Left lung (tissue), 4 donors: ENCODE measurements at regions not wholly inside any gene's neighbourhood (a gene's known extent, or its start where the extent isn't known, plus 50 kb on each side); places are given as distances from the start of the nearest gene placed in this dataset.

Experiments
- ATAC-seq: fragments of 200-7000 bp; cut with Tn5 transposase; one replicate; pipeline ENCODE4 v1.9.1; 2020; ENCODE audit warnings: moderate library complexity
- DNase-seq, 4 donors: peaks; one replicate each; pipeline ENCODE4 v3.0.0-alpha.2; 2013 to 2020
- H3K27ac ChIP-seq, 2 donors: fragments of 200-600 bp; sonication (generic) in 1 of 2; one replicate each; pipeline versions ENCODE4 v1.5.0 to v1.8.0; 2020 to 2021
- H3K27me3 ChIP-seq, 2 donors: fragments of 200-600 bp; sonication (generic) in 1 of 2; one replicate each; pipeline versions ENCODE4 v1.5.0 to v1.8.0; 2020 to 2021
- H3K36me3 ChIP-seq, 2 donors: fragments of 200-600 bp; sonication (generic) in 1 of 2; one replicate each; pipeline versions ENCODE4 v1.5.0 to v1.8.0; 2020 to 2021
- H3K4me1 ChIP-seq, 2 donors: fragments of 200-600 bp; one replicate each; pipeline ENCODE4 v1.8.0; 2021
- H3K4me3 ChIP-seq, 2 donors: fragments of 200-600 bp; sonication (generic) in 1 of 2; one replicate each; pipeline versions ENCODE4 v1.5.0 to v1.8.0; 2020 to 2021; ENCODE audit warnings: mild to moderate bottlenecking in 1 of 2
- H3K9me3 ChIP-seq, 2 donors: fragments of 200-600 bp; sonication (generic) in 1 of 2; one replicate each; pipeline versions ENCODE4 v1.5.0 to v1.8.0; 2020 to 2021
- CTCF ChIP-seq, 2 donors: fragments of 200-600 bp; sonication (generic) in 1 of 2; IDR thresholded peaks; one replicate each; pipeline versions ENCODE4 v1.5.0 to v1.8.0; 2021; ENCODE audit warnings: antibody characterized with exemption in 2 of 2
- intact Hi-C, 2 donors: fragments of 100-400 bp; cut with DNase I; formaldehyde crosslinking; loops; one replicate each; pipeline versions ENCODE4 v1.11.2 to v1.14.2; 2022
- donor health status: DM: no; HTN: yes; CAD: no.
- donor health status: DM: no; HTN: no; CAD: no.

GRCh38 chr4:129246910-129247461 lies 151.0 kb downstream of the C4orf33 start:
- Histone ChIP-seq H3K27me3 (no peaks in the 10 kb centered on the region), H3K9me3 (no peaks in the 10 kb centered on the region), H3K27ac (no peak overlapping the region), H3K4me3 (no peak overlapping the region), H3K36me3 (no peaks in the 10 kb centered on the region), H3K4me1 (no peaks in the 10 kb centered on the region)
- intact Hi-C loops: no loop called here
- TF ChIP-seq CTCF (IDR thresholded peaks at IDR 0.05): no peak
- no peak for DNase-seq
- no peak for ATAC-seq

GRCh38 chr4:129248621-129249020 lies 152.7 kb downstream of the C4orf33 start:
- no peaks in the 10 kb centered on the region for H3K9me3 ChIP-seq
- no peak for TF ChIP-seq CTCF (IDR thresholded peaks at IDR 0.05)
- no peak overlapping the region for H3K27ac ChIP-seq
- H3K4me1 ChIP-seq: no peaks in the 10 kb centered on the region
- no peak for DNase-seq
- H3K36me3 ChIP-seq: no peaks in the 10 kb centered on the region
- intact Hi-C loops: no loop called here
- H3K27me3 ChIP-seq: no peaks in the 10 kb centered on the region
- H3K4me3 ChIP-seq: no peak overlapping the region
- ATAC-seq: no peak

- Histone ChIP-seq H3K4me3 (no peak overlapping the region), H3K9me3 (no peaks in the 10 kb centered on the region), H3K27me3 (no peaks in the 10 kb centered on the region), H3K36me3 (no peaks in the 10 kb centered on the region), H3K27ac (no peak overlapping the region), H3K4me1 (no peaks in the 10 kb centered on the region)
- no peak for TF ChIP-seq CTCF (IDR thresholded peaks at IDR 0.05)
- intact Hi-C loops: no loop called here
- no peak for ATAC-seq
- no peak for DNase-seq
Observed at GRCh38 chr4:129254126-129254525, 158.2 kb downstream of the C4orf33 start.

GRCh38 chr4:129254526-129254925 lies 158.6 kb downstream of the C4orf33 start:
- no peaks in the 10 kb centered on the region for H3K27me3 ChIP-seq
- H3K27ac ChIP-seq: no peak overlapping the region
- H3K4me3 ChIP-seq: no peak overlapping the region
- DNase-seq (no peak), ATAC-seq (no peak)
- TF ChIP-seq CTCF (IDR thresholded peaks at IDR 0.05): no peak
- no peaks in the 10 kb centered on the region for H3K9me3 ChIP-seq
- intact Hi-C loops: no loop called here
- no peaks in the 10 kb centered on the region for H3K36me3 ChIP-seq
- H3K4me1 ChIP-seq: no peaks in the 10 kb centered on the region

- TF ChIP-seq CTCF (IDR thresholded peaks at IDR 0.05): no peak
- DNase-seq (no peak), ATAC-seq (no peak)
- H3K36me3 ChIP-seq: no peaks in the 10 kb centered on the region
- H3K27ac ChIP-seq: no peak overlapping the region
- H3K4me3 ChIP-seq: no peak overlapping the region
- H3K27me3 ChIP-seq: no peaks in the 10 kb centered on the region
- no peaks in the 10 kb centered on the region for H3K4me1 ChIP-seq
- H3K9me3 ChIP-seq: no peaks in the 10 kb centered on the region
- intact Hi-C loops: no loop called here
Observed at GRCh38 chr4:129261584-129261983, 165.6 kb downstream of the C4orf33 start.
